NCI-H1105 treated with DMSO at 0.1 percent for 48 hours (cell line): ENCODE measurements at regions not wholly inside any gene's neighbourhood (a gene's known extent, or its start where the extent isn't known, plus 50 kb on each side); places are given as distances from the start of the nearest gene placed in this dataset.
"Not testable (repeated sequence)": the region's sequence is repeated elsewhere in the genome, so short reads cannot be mapped to it uniquely, and the experiment has no call there.

Experiments used
- DNase-seq: peaks from one replicate; lab custom pipeline; 2025; lab: John Stamatoyannopoulos, UW

- no peak for DNase-seq
Observed at GRCh38 chr13:22883956-22884355, 296.8 kb upstream of the SGCG start.

GRCh38 chr13:22886061-22886460 is 294.7 kb upstream of the SGCG start:
- not testable (repeated sequence) for DNase-seq

- not testable (repeated sequence) for DNase-seq
Observed at GRCh38 chr13:22889376-22889775, 291.4 kb upstream of the SGCG start.

GRCh38 chr13:22893204-22893603 is 287.6 kb upstream of the SGCG start:
- DNase-seq: peak; percentile 1

GRCh38 chr13:22893777-22894176 is 287.0 kb upstream of the SGCG start:
- no peak for DNase-seq

- DNase-seq: no peak
Observed at GRCh38 chr13:22897571-22898314, 283.0 kb upstream of the SGCG start.

GRCh38 chr13:22900416-22900951 is 280.3 kb upstream of the SGCG start:
- not testable (repeated sequence) for DNase-seq

GRCh38 chr13:22903301-22903700 is 277.5 kb upstream of the SGCG start:
- DNase-seq: no peak

- DNase-seq: no peak
Observed at GRCh38 chr13:22903925-22904324, 276.9 kb upstream of the SGCG start.

- peak; percentile 38 for DNase-seq
Observed at GRCh38 chr13:22915442-22916082, 265.2 kb upstream of the SGCG start.

GRCh38 chr13:22916276-22916675 is 264.5 kb upstream of the SGCG start:
- not testable (repeated sequence) for DNase-seq

GRCh38 chr13:22925881-22926747 is 254.7 kb upstream of the SGCG start:
- no peak for DNase-seq

- DNase-seq: no peak
Observed at GRCh38 chr13:22926748-22927400, 253.9 kb upstream of the SGCG start.

GRCh38 chr13:22927845-22928244 is 252.9 kb upstream of the SGCG start:
- DNase-seq: not testable (repeated sequence)

GRCh38 chr13:22929381-22930126 is 251.2 kb upstream of the SGCG start:
- DNase-seq: no peak

- DNase-seq: no peak
Observed at GRCh38 chr13:22931576-22931975, 249.2 kb upstream of the SGCG start.

GRCh38 chr13:22932632-22933412 is 248.0 kb upstream of the SGCG start:
- not testable (repeated sequence) for DNase-seq

- no peak for DNase-seq
Observed at GRCh38 chr13:22933571-22934181, 247.1 kb upstream of the SGCG start.

GRCh38 chr13:22934744-22935523 is 245.8 kb upstream of the SGCG start:
- DNase-seq: no peak
